NCI-H69 (cell line): ENCODE measurements at regions not wholly inside any gene's neighbourhood (a gene's known extent, or its start where the extent isn't known, plus 50 kb on each side); places are given as distances from the start of the nearest gene placed in this dataset.

ENCODE experiments used
- DNase-seq: peaks from one replicate; lab custom pipeline; 2025; lab: John Stamatoyannopoulos, UW

- peak; percentile 7 for DNase-seq
Observed at GRCh38 chr12:94712815-94713515, 62.6 kb upstream of the TMCC3 start.

DNA sequence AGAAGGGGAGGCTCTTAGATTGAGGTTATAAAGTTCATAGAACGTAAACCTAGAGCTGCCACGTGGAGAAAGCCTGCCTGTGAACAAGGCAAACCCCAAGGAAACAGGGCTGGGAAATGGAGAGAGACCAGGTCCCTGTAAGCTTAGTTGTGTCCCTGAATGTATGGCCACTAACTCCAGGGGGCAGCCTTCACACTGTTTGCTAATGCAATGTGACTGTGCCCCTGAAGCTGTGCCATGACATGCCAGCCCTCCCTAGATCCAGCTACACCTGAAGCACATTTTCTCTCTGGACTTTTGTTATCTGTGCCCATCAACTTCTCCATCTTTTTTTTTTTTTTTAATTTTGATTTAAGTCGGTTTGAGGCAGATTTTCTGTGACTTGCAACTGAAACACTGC is 60.6 kb upstream of the TMCC3 start:
- peak; percentile 41 for DNase-seq

GRCh38 chr12:94707892-94708291 is 57.5 kb upstream of the TMCC3 start:
- DNase-seq = no peak

DNA sequence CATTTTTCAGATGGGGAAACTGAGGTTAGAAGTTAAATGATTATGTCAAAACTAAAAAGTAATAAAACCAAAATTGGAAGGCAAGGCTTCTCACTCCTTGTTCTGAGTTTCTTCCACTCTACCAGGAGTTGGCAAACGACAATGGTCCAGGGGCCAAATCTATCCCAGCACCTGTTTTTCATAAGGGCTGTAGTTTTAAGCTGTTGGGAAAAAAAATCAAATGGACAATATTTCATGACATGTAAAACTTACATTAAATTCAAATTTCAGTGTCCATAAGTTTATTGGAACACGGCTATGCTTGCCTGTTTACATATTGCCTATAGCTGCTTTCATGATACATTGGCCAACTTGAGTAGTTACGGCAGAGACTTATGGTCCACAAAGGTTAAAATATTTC is 56.7 kb upstream of the TMCC3 start:
- no peak for DNase-seq

DNA sequence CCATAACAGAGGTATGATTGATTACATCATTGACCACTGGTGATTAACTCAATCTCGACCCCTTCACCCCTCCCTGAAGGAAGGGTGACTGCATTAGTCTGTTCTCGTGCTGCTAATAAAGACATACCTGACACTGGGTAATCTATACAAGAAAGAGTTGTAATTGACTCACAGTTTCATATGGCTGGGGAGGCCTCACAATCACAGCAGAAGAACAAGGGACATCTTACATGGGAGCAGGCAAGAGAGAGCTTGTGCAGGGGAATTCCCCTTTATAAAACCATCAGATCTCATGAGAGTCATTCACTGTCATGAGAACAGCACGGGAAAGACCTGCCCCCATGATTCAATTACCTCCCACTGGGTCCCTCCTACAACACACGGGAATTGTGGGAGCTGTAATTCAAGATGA is 55.9 kb upstream of the TMCC3 start:
- DNase-seq = no peak

DNA sequence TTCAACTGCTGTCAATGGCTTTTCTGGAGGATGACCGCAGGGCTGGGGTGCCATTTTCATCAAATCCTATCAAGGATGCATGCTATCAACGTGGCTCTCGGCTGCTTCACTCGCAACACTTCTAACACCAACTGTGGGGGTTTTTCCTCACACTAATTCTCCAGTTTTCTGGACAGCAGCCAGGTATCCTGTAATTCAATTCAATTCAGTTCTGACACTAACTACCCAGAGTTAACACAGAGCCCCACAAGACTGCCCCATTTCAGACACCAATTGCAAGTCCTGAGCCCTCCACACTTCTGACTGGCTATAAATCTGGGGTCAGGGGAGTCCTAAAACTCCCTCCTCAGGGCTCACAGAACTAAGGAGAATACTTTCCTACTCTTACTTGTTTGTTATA is 55.3 kb upstream of the TMCC3 start:
- DNase-seq = no peak

GRCh38 chr12:94704452-94705306 is 54.3 kb upstream of the TMCC3 start:
- DNase-seq = no peak

DNA sequence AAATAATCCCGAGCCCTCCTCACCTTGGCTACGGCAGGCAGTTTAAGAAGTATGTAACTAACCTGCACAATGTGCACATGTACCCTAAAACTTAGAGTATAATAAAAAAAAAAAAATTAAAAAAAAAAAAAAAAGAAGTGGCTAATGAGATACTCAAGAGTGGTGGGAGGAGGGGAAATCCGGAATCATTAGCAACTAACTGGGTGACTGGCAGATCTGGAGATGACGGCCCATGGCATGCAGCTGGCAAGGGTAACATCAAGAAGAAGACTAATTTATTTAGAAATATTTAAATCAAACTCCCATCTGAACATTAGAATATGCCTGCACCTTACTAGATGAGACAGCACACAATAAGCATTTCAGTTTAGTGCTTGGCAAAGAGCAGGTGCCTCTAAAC is 52.3 kb upstream of the TMCC3 start:
- DNase-seq = no peak

GRCh38 chr12:94701711-94702110 is 51.4 kb upstream of the TMCC3 start:
- no peak for DNase-seq

- no peak for DNase-seq
Observed at GRCh38 chr12:94700662-94701061, 50.3 kb upstream of the TMCC3 start.
